GM23338 (cell line): ENCODE measurements at regions not wholly inside any gene's neighbourhood (a gene's known extent, or its start where the extent isn't known, plus 50 kb on each side); places are given as distances from the start of the nearest gene placed in this dataset.

Experiments used
- ATAC-seq: fragments of 200-7000 bp; cut with Tn5 transposase; 3 replicates; pipeline ENCODE4 v1.9.1; 2020
- DNase-seq: peaks from one replicate; pipeline ENCODE4 v3.0.0-alpha.2; 2015; ENCODE audit warnings: low spot score
- H2AFZ ChIP-seq: fragments of 200-600 bp; sonication (generic); 2 replicates; pipeline ENCODE4 v1.8.0; 2016; ENCODE audit warnings: antibody characterized with exemption, mild to moderate bottlenecking, moderate library complexity
- H3F3A ChIP-seq: fragments of 200-600 bp; sonication (generic); replicated peaks from 2 replicates; pipeline ENCODE4 v1.8.0; 2017; ENCODE audit warnings: antibody characterized with exemption, mixed run types, low read depth
- H3K27ac ChIP-seq: fragments of 200-600 bp; sonication (generic); 2 replicates; pipeline ENCODE4 v1.6.1; 2016; ENCODE audit warnings: low read depth
- H3K27me3 ChIP-seq: fragments of 200-600 bp; sonication (generic); 2 replicates; pipeline ENCODE4 v1.8.0; 2016; ENCODE audit warnings: mild to moderate bottlenecking, mixed run types, moderate library complexity; ENCODE audit not compliant: insufficient read depth
- H3K36me3 ChIP-seq: fragments of 200-600 bp; sonication (generic); 2 replicates; pipeline ENCODE4 v1.8.0; 2016; ENCODE audit warnings: mild to moderate bottlenecking; ENCODE audit not compliant: insufficient read depth
- H3K4me1 ChIP-seq: fragments of 200-600 bp; sonication (generic); 2 replicates; pipeline ENCODE4 v1.8.0; 2016; ENCODE audit warnings: mild to moderate bottlenecking, moderate library complexity; ENCODE audit not compliant: insufficient read depth
- H3K4me2 ChIP-seq: fragments of 200-600 bp; sonication (generic); 2 replicates; pipeline ENCODE4 v1.7.1; 2017; ENCODE audit warnings: mixed run types
- H3K4me3 ChIP-seq: fragments of 200-600 bp; sonication (generic); 2 replicates; pipeline ENCODE4 v1.6.1; 2016; ENCODE audit warnings: mixed run types
- H3K79me2 ChIP-seq: fragments of 200-600 bp; sonication (generic); replicated peaks from 2 replicates; pipeline ENCODE4 v1.8.0; 2017; ENCODE audit warnings: mild to moderate bottlenecking; ENCODE audit not compliant: insufficient read depth
- H3K9me2 ChIP-seq: fragments of 200-600 bp; sonication (generic); 2 replicates; pipeline ENCODE4 v1.8.0; 2017; ENCODE audit not compliant: insufficient read depth
- H4K20me1 ChIP-seq: fragments of 200-600 bp; sonication (generic); replicated peaks from 2 replicates; pipeline ENCODE4 v1.8.0; 2017; ENCODE audit warnings: mild to moderate bottlenecking; ENCODE audit not compliant: insufficient read depth
- H3K27ac Mint-ChIP-seq: 2 replicates; pipeline ENCODE4 v1.8.0; 2020; ENCODE audit warnings: inconsistent platforms, mild to moderate bottlenecking, moderate library complexity, mixed read lengths
- H3K27me3 Mint-ChIP-seq: 3 replicates; pipeline ENCODE4 v1.8.0; 2022; ENCODE audit warnings: low read depth, mild to moderate bottlenecking, moderate library complexity, mixed read lengths, inconsistent platforms; ENCODE audit not compliant: insufficient read depth, poor library complexity
- H3K36me3 Mint-ChIP-seq: 3 replicates; pipeline ENCODE4 v1.8.0; 2021; ENCODE audit warnings: low read depth, mild to moderate bottlenecking, inconsistent platforms, moderate library complexity, mixed read lengths
- H3K4me1 Mint-ChIP-seq: 3 replicates; pipeline ENCODE4 v1.8.0; 2020; ENCODE audit warnings: mild to moderate bottlenecking, inconsistent platforms, mixed read lengths
- H3K4me3 Mint-ChIP-seq: 3 replicates; pipeline ENCODE4 v1.8.0; 2021; ENCODE audit warnings: moderate library complexity, mild to moderate bottlenecking, inconsistent platforms, mixed read lengths
- H3K9me3 Mint-ChIP-seq: 3 replicates; pipeline ENCODE4 v1.8.0; 2020; ENCODE audit warnings: moderate library complexity, mild to moderate bottlenecking, inconsistent platforms, mixed read lengths
- CREB1 ChIP-seq: fragments of 250-450 bp; sonication (Bioruptor Pico); IDR thresholded peaks from 2 replicates; pipeline ENCODE4 v1.5.0; 2020; ENCODE audit warnings: low read depth, mild to moderate bottlenecking, moderate library complexity
- CTCF ChIP-seq, 2 experiments: fragments of 200-600 bp in 1 of 2; sonication (generic) in 1 of 2; conservative IDR thresholded peaks; 2 replicates each; pipeline versions ENCODE4 v1.5.1 to v1.6.1; 2016 to 2017; ENCODE audit warnings: antibody characterized with exemption in 2 of 2, low read depth in 2 of 2, mild to moderate bottlenecking in 2 of 2, moderate library complexity in 1 of 2
- ETS1 ChIP-seq: IDR thresholded peaks from 2 replicates; pipeline ENCODE4 v1.6.1; 2016; ENCODE audit warnings: antibody characterized with exemption
- EZH2 ChIP-seq: fragments of 200-600 bp; sonication (generic); IDR thresholded peaks from one replicate; pipeline ENCODE4 v1.8.0; 2017; ENCODE audit warnings: antibody characterized with exemption, mild to moderate bottlenecking, low read depth; ENCODE audit not compliant: unreplicated experiment
- EZH2phosphoT487 ChIP-seq: fragments of 200-600 bp; sonication (generic); IDR thresholded peaks from one replicate; pipeline ENCODE4 v1.8.1; 2018; ENCODE audit warnings: antibody characterized with exemption; ENCODE audit not compliant: unreplicated experiment
- JUNB ChIP-seq: IDR thresholded peaks from one replicate; pipeline ENCODE4 v1.6.1; 2016; ENCODE audit warnings: antibody characterized with exemption; ENCODE audit not compliant: unreplicated experiment
- NANOG ChIP-seq: IDR thresholded peaks from 2 replicates; pipeline ENCODE4 v1.6.1; 2016; ENCODE audit warnings: antibody characterized with exemption, borderline replicate concordance
- POLR2AphosphoS5 ChIP-seq: IDR thresholded peaks from 2 replicates; pipeline ENCODE4 v1.6.1; 2016; ENCODE audit warnings: antibody characterized with exemption, low read depth
- REST ChIP-seq: IDR thresholded peaks from one replicate; pipeline ENCODE4 v1.6.1; 2018; ENCODE audit warnings: antibody characterized with exemption; ENCODE audit not compliant: unreplicated experiment
- STAT1 ChIP-seq: IDR thresholded peaks from one replicate; pipeline ENCODE4 v1.6.1; 2016; ENCODE audit warnings: antibody characterized with exemption; ENCODE audit not compliant: unreplicated experiment
- ZNF114 ChIP-seq: fragments of 250-450 bp; sonication (Bioruptor Pico); IDR thresholded peaks from 2 replicates; pipeline ENCODE4 v1.5.0; 2020; ENCODE audit warnings: mild to moderate bottlenecking, moderate library complexity
- ZNF331 ChIP-seq: fragments of 250-450 bp; sonication (Bioruptor Pico); IDR thresholded peaks from 2 replicates; pipeline ENCODE4 v1.5.0; 2020; ENCODE audit warnings: low read depth, mild to moderate bottlenecking, moderate library complexity
- ZNF462 ChIP-seq: fragments of 250-450 bp; sonication (Bioruptor Pico); IDR thresholded peaks from 2 replicates; pipeline ENCODE4 v1.5.0; 2020; ENCODE audit warnings: mild to moderate bottlenecking, moderate library complexity

- Mint-ChIP-seq H3K9me3 (peaks cover 76% of the 10 kb centered on the region), H3K27ac (no peak overlapping the region), H3K27me3 (peaks cover 5% of the 10 kb centered on the region), H3K4me1 (peaks cover 22% of the 10 kb centered on the region), H3K36me3 (peaks cover 8% of the 10 kb centered on the region; the same call in 2 of the 3 replicates), H3K4me3 (no peak overlapping the region)
- TF ChIP-seq ZNF462 (CRISPR knock-in tag): no peak
- TF ChIP-seq ZNF331 (CRISPR knock-in tag): no peak
- TF ChIP-seq REST: no peak
- no peak for TF ChIP-seq NANOG
- TF ChIP-seq POLR2AphosphoS5: no peak
- no peak for TF ChIP-seq CREB1 (CRISPR knock-in tag)
- TF ChIP-seq STAT1: no peak
- no peak for TF ChIP-seq CTCF (conservative IDR thresholded peaks at IDR 0.05; ENCODE audit: low read depth in 2 of 2)
- no peak for TF ChIP-seq JUNB
- no peak for TF ChIP-seq ZNF114
- TF ChIP-seq EZH2: no peak
- TF ChIP-seq EZH2phosphoT487: no peak
- no peak for TF ChIP-seq ETS1
- H3K4me1 ChIP-seq: no peaks in the 10 kb centered on the region
- no peak overlapping the region for H3K27ac ChIP-seq
- no peaks in the 10 kb centered on the region for H3K9me2 ChIP-seq
- no peaks in the 10 kb centered on the region for H3K79me2 ChIP-seq
- no peak for DNase-seq
- H4K20me1 ChIP-seq: no peaks in the 10 kb centered on the region
- H3F3A ChIP-seq: no peaks in the 10 kb centered on the region
- no peak overlapping the region for H2AFZ ChIP-seq
- peaks cover 8% of the 10 kb centered on the region; the same call in 1 of the 2 replicates for H3K36me3 ChIP-seq
- ATAC-seq: no peak
- H3K27me3 ChIP-seq: no peaks in the 10 kb centered on the region
- H3K4me3 ChIP-seq: no peak overlapping the region
- no peak overlapping the region for H3K4me2 ChIP-seq
Measured at GRCh38 chr3:6743067-6743720, 117.7 kb upstream of the GRM7 start.
